Endothelial cell of umbilical vein (primary cell): ENCODE measurements at regions not wholly inside any gene's neighbourhood (a gene's known extent, or its start where the extent isn't known, plus 50 kb on each side); places are given as distances from the start of the nearest gene placed in this dataset.

Experiments
- BruUV-seq: library from RNA; stranded (reverse); fragments of 400-500 nt; replicated peaks from 2 replicates; lab custom pipeline; 2021; lab: Mats Ljungman, UMichigan
- CTCF ChIA-PET: fragments of 300-600, 350-600 bp; sonication (Branson Sonifier 250); formaldehyde crosslinking; loops from one replicate; lab custom pipeline; 2021; ENCODE audit warnings: antibody characterized with exemption, inconsistent platforms; lab: Charles Lee
- POLR2A ChIA-PET: fragments of 300-600, 350-600 bp; sonication (Branson Sonifier 250); formaldehyde crosslinking; loops from one replicate; lab custom pipeline; 2021; ENCODE audit warnings: antibody characterized with exemption, inconsistent platforms; lab: Charles Lee
- DNase-seq: peaks from one replicate; pipeline ENCODE4 v3.0.0-alpha.2; 2011; ENCODE audit warnings: low read depth, low spot score
- FAIRE-seq: peaks from 2 replicates; lab custom pipeline; 2011; peaks lifted over from hg19 to GRCh38; lab: Jason Lieb, UNC
- H2AFZ ChIP-seq: 2 replicates; pipeline ENCODE4 v1.6.0; 2012; ENCODE audit warnings: low read depth, low read length, control low read depth, inconsistent platforms
- H3K27ac ChIP-seq: 2 replicates; pipeline ENCODE4 v1.5.1; 2011; ENCODE audit warnings: low read depth, mild to moderate bottlenecking, control low read depth, low read length, moderate library complexity; ENCODE audit not compliant: insufficient read depth
- H3K27me3 ChIP-seq, 2 experiments: 2 replicates each; pipeline versions ENCODE4 v1.6.0 to v1.6.1; 2011; ENCODE audit warnings: low read length in 2 of 2, mixed read lengths in 1 of 2; ENCODE audit not compliant: control insufficient read depth in 2 of 2, insufficient read depth in 2 of 2
- H3K36me3 ChIP-seq, 2 experiments: 2 replicates in 1 of 2; 3 replicates in 1 of 2; pipeline ENCODE4 v1.5.1; 2011; ENCODE audit warnings: low read length in 2 of 2, mild to moderate bottlenecking in 1 of 2, moderate library complexity in 1 of 2; ENCODE audit not compliant: control insufficient read depth in 2 of 2, insufficient read depth in 2 of 2; ENCODE audit errors: extremely low read depth in 1 of 2
- H3K4me1 ChIP-seq: 3 replicates; pipeline ENCODE4 v1.5.1; 2011; ENCODE audit warnings: mild to moderate bottlenecking, low read length; ENCODE audit not compliant: control insufficient read depth, insufficient read depth; ENCODE audit errors: extremely low read depth
- H3K4me2 ChIP-seq: 2 replicates; pipeline ENCODE4 v1.6.1; 2011; ENCODE audit warnings: low read length, control low read depth, mixed read lengths; ENCODE audit not compliant: insufficient read depth
- H3K4me3 ChIP-seq, 3 experiments: fragments of 200-600 bp in 1 of 3; sonication (generic), shearing (Covaris generic) in 1 of 3; replicated peaks in 1 of 3; 2 replicates each; pipeline ENCODE4 v1.5.1; 2011 to 2016; ENCODE audit warnings: control low read depth in 3 of 3, low read length in 3 of 3, mild to moderate bottlenecking in 2 of 3, inconsistent platforms in 1 of 3, low read depth in 1 of 3, moderate library complexity in 1 of 3; ENCODE audit not compliant: insufficient read depth in 1 of 3
- H3K79me2 ChIP-seq: 2 replicates; pipeline ENCODE4 v1.6.0; 2012; ENCODE audit warnings: low read length, inconsistent platforms; ENCODE audit not compliant: control insufficient read depth, insufficient read depth
- H3K9ac ChIP-seq: replicated peaks from 2 replicates; pipeline ENCODE3; 2011; ENCODE audit warnings: low read length, control low read depth; ENCODE audit not compliant: insufficient read depth; ENCODE audit errors: extremely low read depth
- H3K9me1 ChIP-seq: replicated peaks from 3 replicates; pipeline ENCODE4 v1.6.0; 2011; ENCODE audit warnings: mild to moderate bottlenecking, low read length; ENCODE audit not compliant: control insufficient read depth, insufficient read depth; ENCODE audit errors: extremely low read depth
- H3K9me3 ChIP-seq: replicated peaks from 2 replicates; pipeline ENCODE4 v1.5.1; 2012; ENCODE audit warnings: low read length, inconsistent platforms; ENCODE audit not compliant: control insufficient read depth, insufficient read depth
- H4K20me1 ChIP-seq: replicated peaks from 2 replicates; pipeline ENCODE3; 2011; ENCODE audit warnings: mild to moderate bottlenecking, low read length; ENCODE audit not compliant: control insufficient read depth, insufficient read depth; ENCODE audit errors: extremely low read depth
- EZH2 ChIP-seq: IDR thresholded peaks from 2 replicates; pipeline ENCODE4 v1.6.1; 2012; ENCODE audit warnings: borderline replicate concordance, low read depth, mild to moderate bottlenecking, moderate library complexity, low read length, inconsistent platforms; ENCODE audit not compliant: severe bottlenecking
- FOS ChIP-seq: IDR thresholded peaks from 2 replicates; pipeline ENCODE4 v1.6.1; 2011; ENCODE audit warnings: mild to moderate bottlenecking, low read length, moderate library complexity, borderline replicate concordance; ENCODE audit not compliant: insufficient read depth
- GATA2 ChIP-seq: IDR thresholded peaks from 2 replicates; pipeline ENCODE4 v1.7.0; 2011; ENCODE audit warnings: low read depth, mild to moderate bottlenecking, moderate library complexity, mixed read lengths, low read length; ENCODE audit not compliant: insufficient read length, insufficient read depth
- JUN ChIP-seq: IDR thresholded peaks from 2 replicates; pipeline ENCODE4 v1.6.1; 2011; ENCODE audit warnings: borderline replicate concordance, low read depth; ENCODE audit not compliant: insufficient read length, insufficient read depth
- MYC ChIP-seq: IDR thresholded peaks from one replicate; pipeline ENCODE4 v1.6.1; 2011; ENCODE audit warnings: mild to moderate bottlenecking, low read depth, low read length
- POLR2A ChIP-seq: IDR thresholded peaks from 2 replicates; pipeline ENCODE4 v1.6.1; 2012; ENCODE audit warnings: low read depth, mild to moderate bottlenecking, control low read depth, low read length
- POLR2AphosphoS5 ChIP-seq: IDR thresholded peaks from 2 replicates; pipeline ENCODE4 v1.6.1; 2012; ENCODE audit warnings: low read depth, mild to moderate bottlenecking, control low read depth, low read length, moderate library complexity; ENCODE audit not compliant: insufficient read depth
- dilution Hi-C: fragments of 300-500 bp; cut with MboI; formaldehyde crosslinking; loops from one replicate; pipeline ENCODE4 v1.15.0; 2019; ENCODE audit warnings: low sequenced_read_pairs; ENCODE audit not compliant: extremely low pct_ligation_motif_present
- intact Hi-C: fragments of 100-400 bp; cut with micrococcal nuclease; formaldehyde crosslinking; loops from one replicate; pipeline ENCODE4 v1.10.0; 2022
- TF ChIP-seq, protein P1 (sequence below): IDR thresholded peaks from 2 replicates; pipeline ENCODE4 v1.6.1; 2011; ENCODE audit not compliant: insufficient read depth, insufficient read length
- TF ChIP-seq, protein P2 (sequence below), 2 donors: IDR thresholded peaks; 1 replicate in 1 of 2; 2 replicates in 1 of 2; pipeline ENCODE4 v1.5.1; 2011; ENCODE audit warnings: low read length in 2 of 2, mild to moderate bottlenecking in 2 of 2, moderate library complexity in 2 of 2, control low read depth in 1 of 2, inconsistent platforms in 1 of 2, low read depth in 1 of 2; ENCODE audit not compliant: insufficient read depth in 1 of 2; ENCODE audit errors: extremely low read depth in 1 of 2

DNA sequence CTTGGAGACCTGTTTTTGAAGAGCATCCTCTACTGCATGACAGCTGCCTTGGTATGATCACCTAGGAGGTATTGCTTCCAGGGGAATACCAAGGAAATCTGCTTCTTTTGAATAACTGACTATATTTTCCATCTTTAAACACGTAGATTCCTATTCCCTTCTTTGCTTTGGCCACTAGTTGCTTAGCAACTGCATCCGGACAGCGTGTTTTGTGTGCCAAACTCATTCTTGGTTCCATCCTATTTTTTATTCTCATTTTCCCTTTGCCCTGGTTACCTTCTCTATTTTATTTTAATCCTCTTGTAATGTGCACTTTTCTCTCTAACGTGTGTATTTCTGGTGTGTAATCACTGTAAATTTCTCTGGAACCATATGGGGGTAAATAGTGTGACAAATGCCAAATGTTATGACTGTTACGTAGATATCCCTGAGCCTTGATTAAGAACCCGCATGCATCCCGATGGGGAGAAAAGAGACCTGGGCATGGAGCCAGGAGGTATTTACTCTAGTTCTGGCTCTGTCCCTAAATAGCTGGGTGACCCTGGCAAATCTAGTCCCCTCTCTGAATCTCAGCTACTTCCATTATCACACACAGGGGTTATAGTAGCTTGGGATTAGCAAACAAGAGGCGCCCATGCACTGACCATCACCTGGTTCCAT, 241.7 kb downstream of the MIAT start:
- Histone ChIP-seq H3K9me1 (no peaks in the 10 kb centered on the region), H3K27ac (no peak overlapping the region), H3K36me3 (no peaks in the 10 kb centered on the region), H3K27me3 (peaks cover 0 to 3% of the 10 kb centered on the region in 2 experiments), H3K79me2 (no peaks in the 10 kb centered on the region), H3K9me3 (no peaks in the 10 kb centered on the region), H3K4me1 (peaks cover 15% of the 10 kb centered on the region), H3K4me2 (no peak overlapping the region), H4K20me1 (no peaks in the 10 kb centered on the region), H2AFZ (no peak overlapping the region), H3K9ac (no peak overlapping the region), H3K4me3 (no peak overlapping the region)
- DNase-seq (no peak), FAIRE-seq (no peak)
- TF ChIP-seq EZH2, result no peak
- no peak for TF ChIP-seq GATA2
- TF ChIP-seq, protein P1, sequence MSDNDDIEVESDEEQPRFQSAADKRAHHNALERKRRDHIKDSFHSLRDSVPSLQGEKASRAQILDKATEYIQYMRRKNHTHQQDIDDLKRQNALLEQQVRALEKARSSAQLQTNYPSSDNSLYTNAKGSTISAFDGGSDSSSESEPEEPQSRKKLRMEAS, result no peak
- TF ChIP-seq FOS, result no peak
- TF ChIP-seq MYC, result no peak
- TF ChIP-seq POLR2AphosphoS5, result no peak
- TF ChIP-seq JUN, result no peak
- POLR2A ChIA-PET, result no interaction called here
- CTCF ChIA-PET, result no interaction called here
- intact Hi-C loops (no loop called here), dilution Hi-C loops (no loop called here)
- no TSS peak for BruUV-seq

DNA sequence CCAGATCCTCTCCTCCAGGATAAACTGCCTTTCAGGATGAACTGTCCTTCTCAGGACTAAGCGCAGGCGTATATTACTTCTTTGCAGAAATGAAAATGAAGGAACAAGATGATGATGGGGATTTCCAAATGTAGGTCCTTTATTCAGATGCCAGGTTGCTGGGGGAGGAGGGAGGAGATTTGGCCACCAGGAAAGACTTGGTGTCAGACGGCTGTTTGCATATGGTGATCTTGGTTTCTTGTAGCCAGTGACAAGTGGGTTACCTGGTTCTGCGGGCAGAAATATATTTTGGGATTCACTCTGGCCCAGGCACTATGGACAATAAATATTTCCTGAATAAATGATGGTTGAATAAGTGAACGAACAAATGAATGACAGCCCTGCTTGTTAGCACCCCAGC, 243.4 kb downstream of the MIAT start:
- ChIA-PET CTCF (no interaction called here), POLR2A (no interaction called here)
- no peaks in the 10 kb centered on the region for H3K9me3 ChIP-seq
- no peak for DNase-seq
- intact Hi-C loops (no loop called here), dilution Hi-C loops (no loop called here)
- H3K4me3 ChIP-seq, result no peak overlapping the region
- H3K9me1 ChIP-seq, result no peaks in the 10 kb centered on the region
- no TSS peak for BruUV-seq
- H3K9ac ChIP-seq, result no peak overlapping the region
- no peak for FAIRE-seq
- no peak overlapping the region for H3K27ac ChIP-seq
- H3K27me3 ChIP-seq, result peaks cover 0 to 3% of the 10 kb centered on the region in 2 experiments
- no peaks in the 10 kb centered on the region for H3K36me3 ChIP-seq
- H3K79me2 ChIP-seq, result no peaks in the 10 kb centered on the region
- no peaks in the 10 kb centered on the region for H3K4me1 ChIP-seq
- TF ChIP-seq MYC, result no peak
- no peak for TF ChIP-seq POLR2A
- TF ChIP-seq, protein P1, result no peak
- no peak for TF ChIP-seq JUN
- no peak for TF ChIP-seq POLR2AphosphoS5
- no peak for TF ChIP-seq EZH2
- no peak for TF ChIP-seq FOS
- TF ChIP-seq GATA2, result no peak
- TF ChIP-seq, protein P2, sequence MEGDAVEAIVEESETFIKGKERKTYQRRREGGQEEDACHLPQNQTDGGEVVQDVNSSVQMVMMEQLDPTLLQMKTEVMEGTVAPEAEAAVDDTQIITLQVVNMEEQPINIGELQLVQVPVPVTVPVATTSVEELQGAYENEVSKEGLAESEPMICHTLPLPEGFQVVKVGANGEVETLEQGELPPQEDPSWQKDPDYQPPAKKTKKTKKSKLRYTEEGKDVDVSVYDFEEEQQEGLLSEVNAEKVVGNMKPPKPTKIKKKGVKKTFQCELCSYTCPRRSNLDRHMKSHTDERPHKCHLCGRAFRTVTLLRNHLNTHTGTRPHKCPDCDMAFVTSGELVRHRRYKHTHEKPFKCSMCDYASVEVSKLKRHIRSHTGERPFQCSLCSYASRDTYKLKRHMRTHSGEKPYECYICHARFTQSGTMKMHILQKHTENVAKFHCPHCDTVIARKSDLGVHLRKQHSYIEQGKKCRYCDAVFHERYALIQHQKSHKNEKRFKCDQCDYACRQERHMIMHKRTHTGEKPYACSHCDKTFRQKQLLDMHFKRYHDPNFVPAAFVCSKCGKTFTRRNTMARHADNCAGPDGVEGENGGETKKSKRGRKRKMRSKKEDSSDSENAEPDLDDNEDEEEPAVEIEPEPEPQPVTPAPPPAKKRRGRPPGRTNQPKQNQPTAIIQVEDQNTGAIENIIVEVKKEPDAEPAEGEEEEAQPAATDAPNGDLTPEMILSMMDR (IDR thresholded peaks at IDR 0.05; ENCODE audit: extremely low read depth in 1 of 2, insufficient read depth in 1 of 2, low read depth in 1 of 2, low read length in 2 of 2), result no peak
- H4K20me1 ChIP-seq, result no peaks in the 10 kb centered on the region
- no peak overlapping the region for H2AFZ ChIP-seq
- no peak overlapping the region for H3K4me2 ChIP-seq
